Neural cell (in vitro differentiated cells): ENCODE measurements at regions not wholly inside any gene's neighbourhood (a gene's known extent, or its start where the extent isn't known, plus 50 kb on each side); places are given as distances from the start of the nearest gene placed in this dataset.

Experiments
- EP300 ChIP-seq: fragments of 450-650 bp; conservative IDR thresholded peaks from 2 replicates; pipeline ENCODE4 v1.6.1; 2014; ENCODE audit warnings: antibody characterized with exemption, mild to moderate bottlenecking, moderate library complexity; ENCODE audit not compliant: poor library complexity, severe bottlenecking
- EZH2 ChIP-seq: fragments of 200-600, 300-800 bp; shearing (Covaris generic), sonication (generic); IDR thresholded peaks from 2 replicates; pipeline ENCODE4 v1.6.1; 2014; ENCODE audit warnings: antibody characterized with exemption, low read length, borderline replicate concordance, mild to moderate bottlenecking; ENCODE audit not compliant: insufficient read depth, poor library complexity, severe bottlenecking
- MXI1 ChIP-seq: fragments of 450-650 bp; conservative IDR thresholded peaks from 2 replicates; pipeline ENCODE4 v1.6.1; 2014; ENCODE audit warnings: antibody characterized with exemption, mild to moderate bottlenecking; ENCODE audit not compliant: poor library complexity, severe bottlenecking
- POLR2AphosphoS5 ChIP-seq: IDR thresholded peaks from 2 replicates; pipeline ENCODE4 v1.6.1; 2012
- SMC3 ChIP-seq: fragments of 450-650 bp; conservative IDR thresholded peaks from 2 replicates; pipeline ENCODE4 v1.6.1; 2014; ENCODE audit warnings: antibody characterized with exemption, mild to moderate bottlenecking, moderate library complexity; ENCODE audit not compliant: poor library complexity
- TAF1 ChIP-seq: IDR thresholded peaks from 2 replicates; pipeline ENCODE4 v1.6.1; 2012; ENCODE audit warnings: low read depth
- TF ChIP-seq, protein P1 (sequence below): fragments of 450-650 bp; IDR thresholded peaks from 2 replicates; pipeline ENCODE4 v1.5.1; 2014; ENCODE audit warnings: antibody characterized with exemption, mild to moderate bottlenecking, moderate library complexity; ENCODE audit not compliant: poor library complexity, severe bottlenecking

DNA sequence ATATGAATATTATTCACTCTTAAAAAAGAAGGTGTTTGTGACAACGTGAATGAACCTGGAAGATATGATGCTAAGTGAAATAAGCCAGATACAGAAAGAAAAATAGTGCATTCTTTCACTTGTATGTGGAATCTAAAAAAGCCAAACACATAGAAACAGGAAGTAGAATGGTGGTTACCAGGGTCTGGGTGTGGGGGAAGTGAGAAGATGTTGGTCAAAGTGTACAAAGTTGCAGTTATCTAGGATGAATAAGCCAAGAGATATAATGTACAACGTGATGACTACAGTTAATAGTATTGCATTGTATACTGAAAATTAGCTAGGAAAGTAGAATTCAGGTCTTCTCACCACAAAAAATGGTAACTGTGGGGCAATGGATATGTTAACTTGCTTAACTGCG, 151.1 kb upstream of the HCRTR2 start:
- TF ChIP-seq EZH2 = no peak
- TF ChIP-seq, protein P1, sequence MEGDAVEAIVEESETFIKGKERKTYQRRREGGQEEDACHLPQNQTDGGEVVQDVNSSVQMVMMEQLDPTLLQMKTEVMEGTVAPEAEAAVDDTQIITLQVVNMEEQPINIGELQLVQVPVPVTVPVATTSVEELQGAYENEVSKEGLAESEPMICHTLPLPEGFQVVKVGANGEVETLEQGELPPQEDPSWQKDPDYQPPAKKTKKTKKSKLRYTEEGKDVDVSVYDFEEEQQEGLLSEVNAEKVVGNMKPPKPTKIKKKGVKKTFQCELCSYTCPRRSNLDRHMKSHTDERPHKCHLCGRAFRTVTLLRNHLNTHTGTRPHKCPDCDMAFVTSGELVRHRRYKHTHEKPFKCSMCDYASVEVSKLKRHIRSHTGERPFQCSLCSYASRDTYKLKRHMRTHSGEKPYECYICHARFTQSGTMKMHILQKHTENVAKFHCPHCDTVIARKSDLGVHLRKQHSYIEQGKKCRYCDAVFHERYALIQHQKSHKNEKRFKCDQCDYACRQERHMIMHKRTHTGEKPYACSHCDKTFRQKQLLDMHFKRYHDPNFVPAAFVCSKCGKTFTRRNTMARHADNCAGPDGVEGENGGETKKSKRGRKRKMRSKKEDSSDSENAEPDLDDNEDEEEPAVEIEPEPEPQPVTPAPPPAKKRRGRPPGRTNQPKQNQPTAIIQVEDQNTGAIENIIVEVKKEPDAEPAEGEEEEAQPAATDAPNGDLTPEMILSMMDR = no peak
- TF ChIP-seq TAF1 = no peak
- no peak for TF ChIP-seq SMC3
- TF ChIP-seq MXI1 = no peak
- no peak for TF ChIP-seq POLR2AphosphoS5
- TF ChIP-seq EP300 = no peak
